Spinal cord (tissue), 9 donors: ENCODE measurements at regions not wholly inside any gene's neighbourhood (a gene's known extent, or its start where the extent isn't known, plus 50 kb on each side); places are given as distances from the start of the nearest gene placed in this dataset.
"Not testable (repeated sequence)": the region's sequence is repeated elsewhere in the genome, so short reads cannot be mapped to it uniquely, and the experiment has no call there.

Source experiments
- DNase-seq, 6 donors: peaks; one replicate each; pipeline versions ENCODE4 v3.0.0 to v3.0.0-alpha.2; 2013 to 2015; ENCODE audit warnings: low spot score in 6 of 6, low read depth in 4 of 6
- H3K27ac ChIP-seq: one replicate; pipeline ENCODE4 v1.5.1; 2013; ENCODE audit warnings: low read depth, low read length, control low read depth
- H3K27me3 ChIP-seq: one replicate; pipeline ENCODE4 v1.6.1; 2013; ENCODE audit warnings: low read length; ENCODE audit not compliant: control insufficient read depth, insufficient read depth
- H3K36me3 ChIP-seq: one replicate; pipeline ENCODE4 v1.6.1; 2013; ENCODE audit warnings: low read length; ENCODE audit not compliant: control insufficient read depth, insufficient read depth
- H3K4me1 ChIP-seq: one replicate; pipeline ENCODE4 v1.6.1; 2013; ENCODE audit warnings: low read length; ENCODE audit not compliant: control insufficient read depth, insufficient read depth
- H3K4me3 ChIP-seq: one replicate; pipeline ENCODE4 v1.5.1; 2013; ENCODE audit warnings: low read depth, low read length, control low read depth
- H3K9me3 ChIP-seq: one replicate; pipeline ENCODE4 v1.6.1; 2013; ENCODE audit warnings: low read length; ENCODE audit not compliant: control insufficient read depth, insufficient read depth
- WGBS: methylation state at CpG from one replicate; pipeline ENCODE4 v1.1.5; 2013; ENCODE audit warnings: missing lambda C conversion rate; ENCODE audit not compliant: insufficient coverage; 5-methylcytosine and 5-hydroxymethylcytosine counted together
- donor health status: healthy.

DNA sequence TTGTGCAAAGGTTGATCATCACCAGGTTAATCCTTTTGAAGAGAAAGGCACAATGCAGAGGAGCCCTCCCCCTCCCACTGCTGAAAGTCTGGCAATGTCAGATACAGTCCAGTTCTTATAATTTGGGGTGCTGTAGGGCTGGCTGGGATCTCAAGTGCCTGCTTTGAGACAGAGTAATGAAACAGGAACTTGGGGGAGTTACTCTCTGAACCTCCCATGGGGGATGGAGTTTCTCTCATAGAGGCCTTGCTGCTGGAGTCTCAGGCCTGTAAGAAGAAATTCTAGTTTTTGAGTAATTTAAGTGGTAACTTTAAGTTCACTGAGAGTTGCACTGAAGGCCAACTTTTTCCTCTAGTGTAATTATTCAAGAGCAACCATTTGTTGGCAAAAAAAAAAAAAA, 410.5 kb downstream of the KCNRG start:
- DNase-seq: no peak
- Histone ChIP-seq H3K36me3 (no peaks in the 10 kb centered on the region), H3K9me3 (no peaks in the 10 kb centered on the region), H3K4me3 (no peak overlapping the region), H3K4me1 (no peaks in the 10 kb centered on the region), H3K27ac (no peak overlapping the region), H3K27me3 (no peaks in the 10 kb centered on the region)

DNA sequence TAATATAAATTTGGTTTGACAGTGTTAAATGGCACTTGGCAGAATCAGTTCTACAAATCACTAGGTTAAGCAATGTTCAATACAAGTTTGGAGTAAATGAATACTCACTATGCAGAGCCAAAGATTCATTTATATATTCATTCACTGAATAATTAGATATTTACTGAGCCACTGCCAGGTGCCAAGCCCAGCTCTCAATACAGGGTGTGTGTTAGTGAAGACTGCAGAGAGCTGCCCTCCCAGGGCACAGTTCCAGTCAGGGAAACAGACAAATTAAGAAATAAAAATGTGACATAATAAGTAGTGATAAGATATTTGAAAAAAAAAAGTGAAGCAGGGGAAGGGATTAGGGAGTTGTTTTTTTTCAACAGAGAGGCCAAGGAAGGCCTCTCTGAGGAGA, 411.7 kb downstream of the KCNRG start:
- no peaks in the 10 kb centered on the region for H3K27me3 ChIP-seq
- no peaks in the 10 kb centered on the region for H3K36me3 ChIP-seq
- no peaks in the 10 kb centered on the region for H3K9me3 ChIP-seq
- no peak overlapping the region for H3K4me3 ChIP-seq
- DNase-seq: no peak
- no peaks in the 10 kb centered on the region for H3K4me1 ChIP-seq
- no peak overlapping the region for H3K27ac ChIP-seq

DNA sequence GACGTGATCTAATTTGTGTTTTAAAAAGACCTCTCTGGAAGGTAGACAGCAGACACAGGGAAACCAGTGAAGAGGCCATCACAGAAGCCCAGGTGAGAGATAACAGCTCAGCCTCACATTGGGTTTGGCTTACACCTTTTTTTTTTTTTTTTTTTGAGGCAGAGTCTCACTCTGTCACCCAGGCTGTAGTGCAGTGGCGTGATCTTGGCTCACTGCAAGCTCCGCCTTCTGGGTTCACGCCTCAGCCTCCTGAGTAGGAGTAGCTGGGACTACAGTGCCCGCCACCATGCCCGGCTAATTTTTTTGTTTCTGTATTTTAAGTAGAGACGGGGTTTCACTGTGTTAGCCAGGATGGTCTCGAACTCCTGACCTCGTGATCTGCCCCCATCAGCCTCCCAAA, 412.3 kb downstream of the KCNRG start:
- H3K36me3 ChIP-seq, H3K9me3 ChIP-seq, H3K4me3 ChIP-seq, H3K27ac ChIP-seq, DNase-seq, H3K4me1 ChIP-seq, H3K27me3 ChIP-seq: not testable (repeated sequence)
- 98% methylated on average over 5 of the region's 9 CpGs for WGBS

DNA sequence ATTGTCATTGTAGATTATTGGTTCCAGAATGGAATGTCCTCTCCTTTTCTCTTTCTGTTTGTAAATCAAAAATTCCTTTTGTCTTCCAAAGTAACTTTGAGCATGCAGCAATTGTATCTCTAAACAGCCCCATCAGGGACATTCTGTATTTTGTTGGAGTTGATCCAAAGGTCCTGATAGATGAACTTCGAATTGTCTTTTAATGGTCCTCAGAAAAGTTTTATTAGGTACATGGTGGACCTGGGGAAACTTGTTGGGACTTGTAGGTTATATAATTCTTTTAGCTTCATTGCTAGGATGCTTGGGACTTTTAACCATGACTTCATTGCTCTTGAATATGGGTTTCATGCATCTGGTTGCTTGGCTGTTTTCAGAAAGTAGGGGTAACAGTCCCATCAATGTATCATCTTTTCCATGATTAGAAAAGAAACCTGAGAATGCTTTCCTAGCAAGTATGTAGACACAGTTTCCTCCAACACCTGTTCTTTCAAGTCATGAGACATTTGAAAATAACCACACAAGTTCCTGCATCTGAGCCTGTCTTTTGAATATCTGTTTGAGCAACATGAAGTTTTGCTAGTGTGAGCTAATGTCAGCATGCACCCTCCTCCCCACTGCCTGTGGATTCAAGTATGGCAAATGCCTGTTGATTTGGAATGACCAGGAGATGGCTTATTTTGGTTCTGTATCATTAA, 413.1 kb downstream of the KCNRG start:
- no CpG with 5 or more reads among the region's 1 CpG for WGBS
- no peak overlapping the region for H3K27ac ChIP-seq
- no peaks in the 10 kb centered on the region for H3K36me3 ChIP-seq
- no peaks in the 10 kb centered on the region for H3K9me3 ChIP-seq
- no peaks in the 10 kb centered on the region for H3K27me3 ChIP-seq
- no peak overlapping the region for H3K4me3 ChIP-seq
- no peaks in the 10 kb centered on the region for H3K4me1 ChIP-seq
- no peak for DNase-seq

DNA sequence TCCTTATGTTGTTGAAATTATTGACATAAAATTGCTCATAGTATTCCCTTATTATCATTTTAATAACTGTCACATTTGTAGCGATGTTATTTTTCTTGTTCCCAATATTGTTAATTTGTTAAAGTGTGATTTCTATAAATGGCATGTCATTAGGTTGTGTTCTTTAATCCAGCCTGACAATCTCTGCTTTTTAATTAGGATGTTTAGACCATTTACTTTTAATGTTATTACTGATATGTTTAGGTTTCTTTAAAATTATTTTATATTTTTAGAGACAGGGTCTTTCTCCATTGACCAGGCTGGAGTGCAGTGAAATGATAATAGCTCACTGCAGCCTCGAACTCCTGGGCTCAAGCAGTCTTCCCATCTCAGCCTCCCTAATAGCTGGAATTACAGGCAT, 408.5 kb downstream of the DLEU7 start:
- WGBS: no CpG with 5 or more reads among the region's 2 CpGs
- H3K27ac ChIP-seq: no peak overlapping the region
- DNase-seq: no peak

DNA sequence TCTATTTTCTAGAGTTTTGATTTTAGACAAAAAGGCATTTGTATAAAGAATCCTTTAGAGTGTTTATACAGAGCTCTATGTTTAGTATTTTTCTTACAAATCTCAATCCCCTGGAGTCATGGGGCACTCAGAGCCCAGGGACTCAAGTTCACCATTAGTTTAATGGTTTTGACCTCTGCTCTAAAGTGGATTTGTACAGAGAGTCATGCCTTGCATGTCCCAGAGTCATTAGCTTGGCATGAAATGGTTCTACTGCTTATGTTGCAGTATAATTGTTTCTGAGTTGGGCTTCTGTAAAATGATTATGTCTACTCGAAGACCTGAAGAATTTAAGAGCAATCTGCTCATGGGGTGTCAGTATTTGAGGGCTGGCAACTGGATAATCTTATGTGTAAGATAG, 406.2 kb downstream of the DLEU7 start:
- Histone ChIP-seq H3K4me1 (no peaks in the 10 kb centered on the region), H3K27me3 (no peaks in the 10 kb centered on the region)
- WGBS: no CpG with 5 or more reads among the region's 1 CpG

More for the DNA sequence above, 408.5 kb downstream of the DLEU7 start:
- no peak overlapping the region for H3K4me3 ChIP-seq
- H3K27me3 ChIP-seq: no peaks in the 10 kb centered on the region
- H3K9me3 ChIP-seq: no peaks in the 10 kb centered on the region
- H3K36me3 ChIP-seq: no peaks in the 10 kb centered on the region
- no peaks in the 10 kb centered on the region for H3K4me1 ChIP-seq

DNA sequence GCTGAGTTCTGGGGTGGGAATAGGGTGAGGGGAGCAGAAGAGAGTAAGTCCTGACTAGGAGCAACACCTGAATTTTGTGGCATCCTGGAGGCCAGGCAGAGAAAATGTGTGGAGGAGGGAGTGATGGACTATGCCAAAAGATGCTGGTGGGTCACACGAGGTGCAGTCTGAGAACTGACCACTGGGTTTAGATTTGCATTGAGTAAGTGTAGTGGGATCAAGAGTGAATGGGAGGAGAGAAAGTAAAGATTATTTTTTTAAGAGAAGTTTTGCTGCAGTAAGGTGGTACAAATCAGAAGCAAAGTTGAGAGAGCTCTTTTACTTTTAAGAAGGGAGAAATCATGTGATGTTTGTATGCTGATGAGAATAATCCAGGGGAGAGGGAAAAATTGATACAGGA, 405.1 kb downstream of the DLEU7 start:
- DNase-seq: no peak
- H3K27me3 ChIP-seq: no peaks in the 10 kb centered on the region

More for the DNA sequence above, 406.2 kb downstream of the DLEU7 start:
- Histone ChIP-seq H3K36me3 (no peaks in the 10 kb centered on the region), H3K9me3 (no peaks in the 10 kb centered on the region), H3K27ac (peak overlapping the region; percentile 36), H3K4me3 (no peak overlapping the region)
- DNase-seq: no peak

DNA sequence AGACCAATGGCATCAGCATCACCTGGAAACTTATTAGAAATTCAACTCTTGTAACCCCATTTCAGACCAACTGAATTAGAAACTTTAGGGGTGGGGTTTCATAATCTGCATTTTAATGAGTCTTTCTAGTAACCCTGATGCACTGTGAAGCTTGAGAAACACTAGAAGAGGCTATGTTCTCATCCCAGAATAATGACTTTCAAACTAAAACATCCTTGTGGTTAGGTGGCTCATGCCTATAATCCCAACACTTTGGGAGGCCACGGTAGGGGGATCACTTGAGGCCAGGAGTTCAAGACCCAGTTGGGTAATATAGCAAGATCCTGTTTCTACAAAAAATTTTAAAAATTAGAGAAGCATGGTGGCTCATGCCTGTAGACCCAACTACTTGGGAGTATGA, 402.4 kb downstream of the DLEU7 start:
- 100% methylated on average over 1 of the region's 1 CpG for WGBS

More for the DNA sequence above, 405.1 kb downstream of the DLEU7 start:
- no peak overlapping the region for H3K4me3 ChIP-seq
- H3K4me1 ChIP-seq: no peaks in the 10 kb centered on the region
- no peaks in the 10 kb centered on the region for H3K36me3 ChIP-seq
- 56% methylated on average over 1 of the region's 1 CpG for WGBS
- no peak overlapping the region for H3K27ac ChIP-seq
- H3K9me3 ChIP-seq: no peaks in the 10 kb centered on the region

DNA sequence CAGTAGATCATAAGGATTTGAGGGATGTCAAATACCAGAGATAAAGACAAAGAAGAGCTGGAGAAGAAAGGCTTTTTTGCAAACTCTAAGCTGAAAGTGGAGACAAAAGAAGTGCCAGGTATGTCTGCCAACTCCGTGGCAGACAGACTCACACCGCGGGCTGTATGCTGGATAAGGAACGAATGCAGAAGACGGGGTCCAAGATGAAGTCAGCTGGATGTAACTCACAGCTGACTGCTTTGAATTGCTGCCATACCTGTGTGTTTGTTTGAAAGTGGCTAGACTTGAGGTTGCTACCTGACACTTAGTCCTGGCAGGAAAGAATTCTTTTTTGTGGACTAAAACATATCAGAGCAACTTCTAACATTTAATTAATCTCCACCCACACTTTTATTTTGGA, 398.8 kb downstream of the DLEU7 start:
- Histone ChIP-seq H3K4me3 (no peak overlapping the region), H3K9me3 (no peaks in the 10 kb centered on the region), H3K4me1 (no peaks in the 10 kb centered on the region), H3K27ac (no peak overlapping the region), H3K27me3 (no peaks in the 10 kb centered on the region), H3K36me3 (no peaks in the 10 kb centered on the region)
- 46% methylated on average over 5 of the region's 5 CpGs for WGBS
- no peak for DNase-seq

More for the DNA sequence above, 402.4 kb downstream of the DLEU7 start:
- H3K27ac ChIP-seq: no peak overlapping the region
- no peaks in the 10 kb centered on the region for H3K4me1 ChIP-seq
- no peaks in the 10 kb centered on the region for H3K9me3 ChIP-seq
- H3K27me3 ChIP-seq: no peaks in the 10 kb centered on the region
- no peaks in the 10 kb centered on the region for H3K36me3 ChIP-seq
- H3K4me3 ChIP-seq: no peak overlapping the region
- DNase-seq: no peak

DNA sequence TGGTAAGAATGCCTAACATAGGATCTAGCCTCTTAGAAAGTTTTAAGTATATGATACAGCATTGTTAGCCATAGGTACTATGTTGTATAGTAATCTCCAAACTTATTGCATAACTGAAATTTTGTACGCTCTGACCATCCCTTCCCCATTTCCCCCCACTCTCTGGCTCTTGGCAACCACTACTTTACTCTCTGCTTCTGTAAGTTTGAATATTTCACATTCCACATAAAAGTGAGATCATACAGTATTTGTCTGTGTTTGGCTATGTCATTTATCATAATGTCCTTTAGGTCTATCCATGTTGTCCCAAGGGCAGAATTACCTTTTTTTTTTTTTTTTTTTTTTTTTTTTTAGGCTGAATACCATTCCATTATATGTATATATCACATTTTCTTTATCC, 396.9 kb downstream of the DLEU7 start:
- no CpG with 5 or more reads among the region's 1 CpG for WGBS
- no peaks in the 10 kb centered on the region for H3K27me3 ChIP-seq
- H3K4me1 ChIP-seq: no peaks in the 10 kb centered on the region
- H3K9me3 ChIP-seq: no peaks in the 10 kb centered on the region
- H3K36me3 ChIP-seq: no peaks in the 10 kb centered on the region
- DNase-seq: no peak
- no peak overlapping the region for H3K4me3 ChIP-seq
- H3K27ac ChIP-seq: no peak overlapping the region
